Lower leg skin (tissue), 4 donors: ENCODE measurements at regions not wholly inside any gene's neighbourhood (a gene's known extent, or its start where the extent isn't known, plus 50 kb on each side); places are given as distances from the start of the nearest gene placed in this dataset.

Source experiments
- DNase-seq, 2 donors: peaks; one replicate each; pipeline ENCODE4 v3.0.0-alpha.2; 2019; ENCODE audit warnings: low spot score in 2 of 2
- H3K4me3 ChIP-seq: fragments of 200-600 bp; sonication (generic); 2 replicates; pipeline ENCODE4 v1.5.1; 2017; ENCODE audit warnings: mild to moderate bottlenecking, low read depth; ENCODE audit not compliant: poor library complexity, severe bottlenecking
- CTCF ChIP-seq, 3 donors: fragments of 450-650 bp; IDR thresholded peaks; one replicate each; pipeline ENCODE4 v1.5.1; 2016; ENCODE audit warnings: antibody characterized with exemption in 3 of 3, mild to moderate bottlenecking in 3 of 3, moderate library complexity in 2 of 3
- POLR2A ChIP-seq, 2 donors: fragments of 450-650 bp; IDR thresholded peaks; one replicate each; pipeline ENCODE4 v1.6.1; 2016 to 2017; ENCODE audit warnings: antibody characterized with exemption in 2 of 2, mild to moderate bottlenecking in 1 of 2, moderate library complexity in 1 of 2
- WGBS, 2 donors: methylation state at CpG; one replicate each; pipeline ENCODE4 v1.1.5; 2018; 5-methylcytosine and 5-hydroxymethylcytosine counted together
- intact Hi-C: fragments of 100-400 bp; cut with DNase I; formaldehyde crosslinking; loops from one replicate; pipeline ENCODE4 v1.15.0; 2023; ENCODE audit warnings: low total_unique reads

GRCh38 chr6:6973721-6974120, 134.0 kb upstream of the RREB1 start:
- TF ChIP-seq CTCF (IDR thresholded peaks at IDR 0.05) = no peak
- TF ChIP-seq POLR2A (IDR thresholded peaks at IDR 0.05) = no peak
- 88 to 92% methylated on average over 6 of the region's 6 CpGs for WGBS, 2 donors
- intact Hi-C loops = no loop called here
- no peak overlapping the region for H3K4me3 ChIP-seq
- no peak for DNase-seq

GRCh38 chr6:6975459-6976111, 132.2 kb upstream of the RREB1 start:
- intact Hi-C loops = no loop called here
- H3K4me3 ChIP-seq = no peak overlapping the region
- TF ChIP-seq POLR2A (IDR thresholded peaks at IDR 0.05) (no peak), CTCF (IDR thresholded peaks at IDR 0.05) (no peak)
- no peak for DNase-seq
- WGBS, 2 donors = 80 to 82% methylated on average over 6 of the region's 6 CpGs

GRCh38 chr6:6976193-6976592, 131.6 kb upstream of the RREB1 start:
- no peak overlapping the region for H3K4me3 ChIP-seq
- WGBS, 2 donors = 50 to 60% methylated on average over 4 of the region's 4 CpGs
- DNase-seq = no peak
- TF ChIP-seq POLR2A (IDR thresholded peaks at IDR 0.05) (no peak), CTCF (IDR thresholded peaks at IDR 0.05) (no peak)
- intact Hi-C loops = no loop called here

- DNase-seq = no peak
- 50 to 57% methylated on average over 5 of the region's 5 CpGs for WGBS, 2 donors
- intact Hi-C loops = no loop called here
Measured at GRCh38 chr6:6978731-6979130, 129.0 kb upstream of the RREB1 start.

GRCh38 chr6:6980999-6981597, 126.7 kb upstream of the RREB1 start:
- 67 to 71% methylated on average over 14 of the region's 14 CpGs for WGBS, 2 donors
- no peak overlapping the region for H3K4me3 ChIP-seq
- TF ChIP-seq CTCF (IDR thresholded peaks at IDR 0.05) (no peak), POLR2A (IDR thresholded peaks at IDR 0.05) (no peak)
- DNase-seq = no peak
- intact Hi-C loops = no loop called here

More at GRCh38 chr6:6978731-6979130, 129.0 kb upstream of the RREB1 start:
- no peak for TF ChIP-seq POLR2A (IDR thresholded peaks at IDR 0.05)
- no peak for TF ChIP-seq CTCF (IDR thresholded peaks at IDR 0.05)
- no peak overlapping the region for H3K4me3 ChIP-seq
